ENCODE measurements at regions not wholly inside any gene's neighbourhood (a gene's known extent, or its start where the extent isn't known, plus 50 kb on each side); places are given as distances from the start of the nearest gene placed in this dataset.
A peak's percentile ranks its signal among the peaks of the same experiment; 100 is the strongest.

- H3K27ac ChIP-seq, result no peak overlapping the region
- no peak for TF ChIP-seq CTCF (conservative IDR thresholded peaks at IDR 0.05)
These were observed 151.6 kb downstream of the TMEM26 start for GRCh38 chr10:61301575-61301974.

DNA sequence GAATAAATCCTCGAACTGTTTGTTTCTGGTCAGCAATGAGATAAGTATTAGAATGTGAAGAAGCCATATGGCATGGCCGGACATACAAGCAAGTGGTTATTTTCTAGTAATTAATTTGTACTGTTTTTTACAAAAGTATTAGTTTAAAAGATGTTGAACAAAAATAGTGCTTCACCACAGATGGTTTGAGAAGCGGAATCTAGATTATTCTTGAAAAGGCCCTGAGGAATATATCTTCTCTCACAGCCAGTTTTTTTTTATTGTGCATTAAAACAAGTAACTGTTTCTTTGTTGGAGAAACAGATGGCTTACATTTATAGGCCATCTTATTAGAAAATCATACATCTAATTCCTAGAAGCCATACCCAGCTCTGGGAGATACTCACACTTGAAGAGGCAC is 153.3 kb downstream of the TMEM26 start:
- no peak overlapping the region for H3K27ac ChIP-seq

GRCh38 chr10:61299156-61299555 is 154.0 kb downstream of the TMEM26 start:
- no peak for TF ChIP-seq CTCF (conservative IDR thresholded peaks at IDR 0.05)
- H3K27ac ChIP-seq, result no peak overlapping the region

More for the DNA sequence above, 153.3 kb downstream of the TMEM26 start:
- TF ChIP-seq CTCF (conservative IDR thresholded peaks at IDR 0.05), result no peak

- TF ChIP-seq CTCF (conservative IDR thresholded peaks at IDR 0.05), result no peak
- H3K27ac ChIP-seq, result no peak overlapping the region
These were observed 155.0 kb downstream of the TMEM26 start for GRCh38 chr10:61298194-61298593.

DNA sequence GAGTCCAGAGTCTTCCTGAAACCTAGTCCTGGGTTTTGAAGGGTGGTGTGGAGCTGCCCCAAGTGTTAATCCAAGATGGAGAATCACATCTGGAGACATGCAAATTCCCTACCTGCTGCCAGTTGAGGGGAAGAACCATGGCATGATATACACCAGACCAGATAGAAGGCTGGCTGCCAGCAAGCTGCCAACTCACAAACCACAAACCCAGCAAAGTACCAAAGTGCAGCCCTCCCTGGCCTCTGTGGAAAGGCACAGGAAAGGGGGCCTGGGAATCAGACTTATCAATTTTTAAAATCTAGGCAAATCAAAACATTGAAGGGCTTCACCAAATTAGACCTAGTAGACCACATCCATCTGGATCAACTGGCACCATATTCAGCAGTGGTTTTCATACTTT is 157.0 kb downstream of the TMEM26 start:
- peak overlapping the region; percentile 84 for H3K27ac ChIP-seq
- no peak for TF ChIP-seq CTCF (conservative IDR thresholded peaks at IDR 0.05)

DNA sequence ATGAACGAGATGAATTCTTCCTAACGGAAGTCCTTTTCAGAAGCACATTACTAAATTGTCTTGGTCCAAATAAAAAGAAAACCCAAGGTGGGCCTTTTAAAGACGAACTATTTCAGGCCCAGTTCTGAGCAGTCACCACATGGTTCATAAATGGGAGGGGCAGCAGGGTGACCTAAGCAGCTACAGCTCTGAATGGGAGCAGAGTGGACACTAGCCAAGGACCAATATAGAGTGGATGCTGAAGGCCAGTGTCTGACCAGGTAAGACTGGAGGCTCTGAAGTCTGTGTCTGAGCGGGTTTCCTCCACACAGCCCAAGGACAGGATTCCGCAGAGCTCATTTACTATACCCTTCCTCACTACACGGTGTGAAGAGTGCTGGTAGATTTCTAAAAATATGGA is 159.1 kb downstream of the TMEM26 start:
- H3K27ac ChIP-seq, result peak overlapping the region; percentile 84
- TF ChIP-seq CTCF (conservative IDR thresholded peaks at IDR 0.05), result no peak

GRCh38 chr10:61289813-61290212 is 163.4 kb downstream of the TMEM26 start:
- no peak for TF ChIP-seq CTCF (conservative IDR thresholded peaks at IDR 0.05)
- H3K27ac ChIP-seq, result no peak overlapping the region

DNA sequence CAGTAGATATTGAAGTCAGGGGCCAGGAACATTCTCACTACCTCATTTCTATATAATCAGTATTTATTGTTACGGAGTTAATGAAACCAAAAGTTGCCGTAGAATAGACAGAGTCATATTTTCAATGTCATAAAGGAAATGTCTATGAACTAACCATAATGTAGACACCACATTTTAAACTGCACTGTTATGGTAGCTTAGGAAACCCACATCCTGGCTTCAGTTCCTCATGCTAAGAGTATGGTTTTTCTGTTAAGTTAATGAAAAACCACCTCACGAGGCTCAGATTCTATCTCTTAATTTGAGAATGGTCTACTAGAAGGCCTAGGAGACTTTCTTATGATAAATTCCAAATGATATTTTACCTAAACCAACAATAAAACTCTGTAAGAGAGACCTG is 166.5 kb downstream of the TMEM26 start:
- no peak for TF ChIP-seq CTCF (conservative IDR thresholded peaks at IDR 0.05)
- H3K27ac ChIP-seq, result no peak overlapping the region

All from VCaP (cell line).